DMS79 (cell line): ENCODE measurements at regions not wholly inside any gene's neighbourhood (a gene's known extent, or its start where the extent isn't known, plus 50 kb on each side); places are given as distances from the start of the nearest gene placed in this dataset.

Experiments
- DNase-seq: peaks from one replicate; lab custom pipeline; 2025; lab: John Stamatoyannopoulos, UW

GRCh38 chr20:4600308-4601014 lies 85.8 kb upstream of the PRNP start:
- no peak for DNase-seq

DNA sequence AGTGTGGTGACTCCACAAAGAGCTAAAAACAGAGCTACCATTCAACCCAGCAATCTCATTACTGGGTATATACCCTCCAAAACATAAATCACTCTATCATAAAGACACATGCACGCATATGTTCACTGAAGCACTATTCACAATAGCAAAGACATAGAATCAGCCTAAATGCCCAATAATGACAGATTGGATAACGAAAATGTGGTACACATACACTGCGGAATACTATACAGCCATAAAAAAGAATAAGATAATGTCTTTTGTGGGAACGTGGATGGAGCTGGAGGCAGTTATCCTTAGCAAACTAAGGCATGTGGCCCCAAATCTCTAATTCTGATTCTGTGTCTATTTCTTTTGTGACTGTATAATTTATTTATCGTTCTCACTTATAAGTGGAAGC lies 89.0 kb upstream of the PRNP start:
- DNase-seq: no peak

- DNase-seq: no peak
Observed at GRCh38 chr20:4593149-4593525, 93.1 kb upstream of the PRNP start.

DNA sequence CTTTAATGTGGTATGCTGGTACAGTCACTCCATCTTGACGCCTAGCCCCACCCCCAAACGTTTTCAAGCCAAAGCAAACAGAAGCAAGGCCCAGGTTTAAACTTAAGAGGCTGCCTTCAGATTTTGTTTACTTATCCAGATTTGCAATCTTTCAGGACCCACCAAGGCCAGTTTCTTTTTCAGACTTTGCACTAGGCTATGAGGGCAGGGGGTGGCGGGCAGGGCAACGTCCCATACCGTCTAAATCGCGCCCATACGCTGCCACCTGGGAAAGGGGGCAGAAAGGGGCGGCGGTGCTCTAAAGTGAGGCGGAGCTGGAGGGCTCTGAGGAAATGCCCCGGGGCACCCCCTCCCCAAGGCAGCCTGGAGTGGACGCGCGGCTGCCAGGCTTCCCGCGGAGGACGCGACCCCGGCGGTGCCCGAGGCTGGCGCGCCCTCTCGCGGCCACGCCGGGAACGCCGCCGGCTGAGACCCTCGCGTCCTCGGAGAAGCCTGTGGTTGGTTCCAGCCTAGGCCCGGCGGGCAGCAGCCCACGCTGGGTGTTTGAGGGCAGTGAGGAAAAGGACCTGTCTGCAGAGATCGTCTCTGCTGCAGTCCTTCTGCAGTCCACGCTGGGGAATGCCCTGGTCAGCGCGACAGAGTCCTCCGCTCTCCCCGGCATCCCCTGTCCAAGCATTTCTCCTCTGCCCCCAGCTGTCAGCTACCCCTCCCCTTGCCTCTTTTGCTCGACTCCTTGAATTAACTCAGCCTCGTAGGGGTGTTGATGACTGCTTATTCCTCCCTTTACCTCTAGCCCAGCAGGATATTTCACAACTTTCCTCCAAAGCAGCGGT lies 93.7 kb upstream of the PRNP start:
- DNase-seq: peak; percentile 29

DNA sequence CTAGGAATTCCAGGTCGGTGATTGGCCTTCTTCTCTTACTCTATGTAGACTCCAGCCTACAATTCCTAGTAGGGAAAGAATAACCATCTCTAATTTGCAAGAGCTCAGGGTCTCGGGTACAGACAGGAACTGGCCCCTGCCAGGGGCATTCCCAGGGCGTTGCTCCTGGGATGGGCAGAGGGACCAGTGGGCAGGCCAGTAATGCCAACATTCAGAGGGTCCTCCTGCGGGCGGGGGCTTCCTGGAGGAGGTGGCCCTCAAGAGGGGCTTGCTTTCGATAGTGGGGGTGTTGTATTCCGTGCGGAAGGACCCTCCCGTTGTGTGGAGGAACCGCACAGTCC lies 94.3 kb upstream of the PRNP start:
- no peak for DNase-seq

- DNase-seq: no peak
Observed at GRCh38 chr20:4585758-4586157, 100.5 kb upstream of the PRNP start.

DNA sequence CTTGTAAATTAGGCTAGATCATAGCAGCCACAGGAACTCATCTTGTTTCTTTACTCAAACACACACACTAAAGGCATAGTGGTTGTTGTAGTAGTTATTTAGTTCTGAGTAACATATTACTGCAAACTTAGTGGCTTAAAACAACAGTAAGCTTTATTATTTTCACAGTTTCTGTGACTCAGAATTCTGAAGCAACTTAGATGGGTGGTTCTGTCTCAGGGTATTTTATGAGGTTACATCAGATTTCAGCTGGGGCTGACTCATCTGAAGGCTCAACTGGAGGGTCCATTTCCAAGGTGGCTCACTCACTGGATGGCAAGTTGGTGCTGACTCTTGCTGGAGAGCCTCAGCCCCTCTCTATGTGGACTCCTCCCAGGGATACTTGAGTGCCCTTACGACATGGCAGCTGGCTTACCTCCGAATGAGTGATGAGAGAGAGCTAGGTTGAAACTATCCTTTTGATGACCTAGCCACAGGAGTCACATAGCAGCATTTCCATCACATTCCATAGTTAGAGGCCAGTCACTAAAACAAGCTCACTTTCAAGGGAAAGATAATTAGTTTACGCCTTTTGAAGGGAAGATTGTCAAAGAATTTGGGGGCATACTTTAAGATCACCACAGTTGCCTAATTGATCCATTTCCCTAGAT lies 101.0 kb upstream of the PRNP start:
- DNase-seq: no peak

GRCh38 chr20:4584510-4584909 lies 101.7 kb upstream of the PRNP start:
- no peak for DNase-seq

DNA sequence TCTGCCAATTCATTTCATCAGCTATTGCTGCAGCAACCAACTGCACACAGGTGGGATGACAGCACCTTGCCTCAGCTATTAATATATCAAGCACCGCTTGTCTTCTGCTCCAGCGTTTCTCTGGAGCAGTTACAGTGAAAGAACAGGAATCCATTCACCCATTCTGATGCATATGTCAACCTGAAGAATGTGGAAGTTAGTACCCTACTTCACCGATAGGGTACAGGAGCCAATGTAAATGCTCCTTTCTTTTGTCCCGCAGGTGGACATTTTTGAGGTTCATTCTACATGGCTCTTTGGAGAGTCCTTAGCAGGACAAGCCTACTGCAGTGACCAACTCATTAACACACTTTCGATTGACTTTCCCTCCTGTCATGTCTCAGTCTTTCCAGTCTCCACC lies 104.4 kb upstream of the PRNP start:
- no peak for DNase-seq

DNA sequence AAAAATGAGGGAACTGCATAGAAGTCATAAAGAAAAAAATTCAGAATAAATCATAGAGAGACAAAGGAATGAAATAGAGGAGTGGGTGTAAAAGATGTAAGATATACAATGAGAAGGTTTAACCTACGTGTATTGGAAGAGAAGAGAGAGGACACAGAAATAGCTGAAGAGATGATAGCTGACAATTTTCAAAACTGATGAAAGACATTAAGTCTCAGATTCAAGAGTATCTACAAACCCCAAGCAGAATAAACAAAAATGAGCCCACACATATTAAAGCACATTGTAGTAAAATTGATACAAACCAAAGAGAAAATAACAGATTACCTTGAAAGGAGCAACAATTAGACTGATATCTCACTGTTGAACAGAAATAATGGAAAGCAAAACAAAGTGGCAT lies 107.9 kb upstream of the PRNP start:
- DNase-seq: no peak

DNA sequence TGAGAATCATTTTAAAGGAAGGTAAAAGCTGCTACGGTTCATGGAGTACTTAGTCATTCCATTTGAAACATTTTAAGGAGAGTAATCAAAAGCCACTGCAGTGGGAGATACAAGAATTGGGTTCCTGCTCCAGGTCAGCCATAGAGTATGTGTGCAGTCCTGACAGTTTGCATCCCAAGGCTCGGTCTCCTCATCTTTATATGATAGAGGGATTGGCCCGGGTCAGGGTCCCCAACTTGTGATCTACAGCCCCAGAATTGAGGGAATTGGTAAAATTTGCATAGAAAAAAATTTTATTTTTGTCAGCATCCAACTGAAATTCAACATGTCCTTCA lies 111.9 kb upstream of the PRNP start:
- no peak for DNase-seq

GRCh38 chr20:4573564-4574355 lies 112.5 kb upstream of the PRNP start:
- DNase-seq: no peak

GRCh38 chr20:4571759-4572531 lies 114.3 kb upstream of the PRNP start:
- DNase-seq: no peak

DNA sequence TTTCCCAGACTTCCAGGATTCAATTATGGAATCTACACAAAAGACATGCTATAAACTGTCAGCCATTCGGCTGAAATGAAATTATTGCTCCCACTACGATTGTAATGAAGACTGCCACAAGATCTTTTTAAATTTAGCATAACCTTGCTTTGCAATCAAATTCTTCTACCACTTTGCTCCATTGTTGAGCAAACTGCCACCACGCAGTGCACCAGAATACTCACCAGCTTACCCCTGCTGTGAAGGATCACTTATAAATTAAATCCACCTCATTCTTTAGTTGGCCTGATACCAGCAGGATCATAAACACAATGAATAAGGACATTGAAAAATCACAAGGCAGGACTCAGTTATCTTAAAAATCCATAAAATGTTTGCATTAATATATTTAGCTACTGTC lies 116.4 kb upstream of the PRNP start:
- no peak for DNase-seq

DNA sequence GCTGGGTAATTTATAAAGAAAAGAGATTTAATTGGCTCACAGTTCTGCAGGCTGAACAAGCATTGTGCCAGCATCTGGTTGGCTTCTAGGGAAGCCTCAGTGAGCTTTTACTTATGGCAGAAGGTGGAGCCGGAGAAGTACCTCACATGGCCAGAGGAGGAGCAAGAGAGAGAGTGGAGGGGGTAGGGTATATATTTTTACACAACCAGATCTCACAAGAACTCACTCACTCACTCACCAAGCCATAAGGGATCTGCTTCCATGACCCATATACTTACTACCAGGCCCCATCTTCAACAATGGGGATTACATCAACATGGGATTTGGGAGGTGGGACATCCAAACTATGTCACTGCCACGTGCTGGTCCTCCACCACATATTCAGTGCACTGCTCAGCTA lies 117.2 kb upstream of the PRNP start:
- DNase-seq: no peak

GRCh38 chr20:4568361-4568959 lies 117.8 kb upstream of the PRNP start:
- no peak for DNase-seq

DNA sequence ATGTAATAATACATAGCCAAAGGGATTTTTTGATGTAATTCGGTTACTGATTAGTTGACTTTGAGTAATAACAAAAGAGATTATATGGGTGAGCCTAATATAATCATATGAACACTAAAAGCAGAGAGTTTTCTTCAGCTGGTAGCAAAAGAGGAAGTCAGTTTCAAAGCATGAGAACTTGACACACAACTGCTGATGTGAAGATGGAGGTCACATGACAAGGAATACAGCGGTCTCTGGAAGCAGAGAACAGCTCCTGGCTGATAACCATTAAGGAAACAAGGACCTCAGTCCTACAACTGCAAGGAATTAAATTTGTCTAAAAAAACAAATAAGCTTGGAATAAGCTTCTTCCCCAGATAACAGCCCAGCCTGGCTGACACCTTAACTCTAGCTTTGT lies 119.1 kb upstream of the PRNP start:
- no peak for DNase-seq

DNA sequence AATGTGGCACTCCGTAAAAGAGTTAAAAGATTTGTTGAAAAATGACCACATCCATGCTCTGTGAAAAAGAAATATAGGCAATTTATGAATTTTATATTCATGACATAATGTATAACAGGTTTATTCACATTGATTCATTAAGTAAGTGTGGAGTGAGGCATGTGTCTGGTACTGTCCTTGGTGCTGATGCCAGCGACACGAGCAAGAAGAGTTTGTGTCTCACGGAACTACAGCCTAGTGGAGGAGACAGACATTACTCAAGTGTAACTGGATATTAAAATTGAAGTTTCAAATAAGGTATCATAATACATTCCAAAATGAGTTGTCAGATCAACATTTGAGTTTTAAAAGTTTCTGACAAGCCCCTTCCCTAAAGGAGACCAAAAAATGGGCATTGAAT lies 122.7 kb upstream of the PRNP start:
- no peak for DNase-seq

DNA sequence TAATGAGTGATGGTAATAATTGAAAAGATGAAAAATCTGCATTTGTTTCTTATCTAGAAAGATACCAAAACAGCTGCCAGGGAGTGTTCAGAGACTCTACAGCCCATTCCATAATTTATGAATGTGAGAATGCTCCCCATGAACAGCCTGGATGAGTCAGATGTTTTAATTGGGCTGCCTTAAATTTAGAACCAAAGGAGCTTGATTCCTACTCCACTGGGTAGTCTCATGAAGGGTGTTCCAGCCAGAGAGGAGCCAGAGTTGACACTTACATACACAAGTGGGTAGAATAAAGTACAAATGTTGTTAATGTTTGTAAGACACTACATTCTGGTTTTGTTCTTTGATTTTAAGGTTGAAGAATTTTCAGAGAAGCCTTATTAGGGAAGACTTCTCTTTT lies 123.2 kb upstream of the PRNP start:
- no peak for DNase-seq

DNA sequence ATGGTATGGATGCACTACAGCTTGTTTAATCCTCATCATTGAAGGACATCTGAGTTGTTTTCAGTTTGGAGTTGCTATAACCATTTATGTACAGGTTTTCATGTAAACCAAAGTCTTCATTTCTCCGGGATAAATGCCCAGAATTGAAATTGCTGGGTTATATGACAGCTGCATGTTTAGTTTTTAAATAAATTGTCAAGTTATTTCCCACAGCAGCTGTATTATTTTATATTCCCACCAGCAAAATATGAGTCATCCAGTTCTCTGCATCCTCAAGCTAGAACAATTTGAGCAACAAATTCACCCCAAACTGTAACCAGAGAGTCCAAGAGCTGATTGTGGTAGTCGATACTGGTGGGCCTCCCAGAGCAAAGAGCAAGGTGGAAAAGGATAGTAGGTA lies 125.6 kb upstream of the PRNP start:
- DNase-seq: no peak

DNA sequence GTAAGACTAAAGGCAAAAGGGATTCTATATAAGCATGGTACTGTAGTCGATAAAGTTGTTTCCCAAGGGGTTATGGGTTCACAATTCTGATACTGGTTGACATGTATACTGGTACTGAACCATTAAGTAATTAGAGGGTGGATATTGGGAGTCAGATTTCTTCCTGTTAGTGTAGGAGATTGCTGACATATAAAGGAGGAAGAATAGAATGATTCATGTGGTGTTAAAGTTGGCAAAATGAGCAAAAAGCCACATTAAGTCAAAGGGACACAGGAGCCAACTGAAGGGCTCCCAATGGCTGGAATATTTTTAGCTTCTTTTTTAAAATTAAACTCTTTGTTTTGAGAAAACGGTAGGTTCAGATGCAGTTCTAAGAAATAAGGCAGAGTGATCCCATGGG lies 126.3 kb upstream of the PRNP start:
- no peak for DNase-seq

DNA sequence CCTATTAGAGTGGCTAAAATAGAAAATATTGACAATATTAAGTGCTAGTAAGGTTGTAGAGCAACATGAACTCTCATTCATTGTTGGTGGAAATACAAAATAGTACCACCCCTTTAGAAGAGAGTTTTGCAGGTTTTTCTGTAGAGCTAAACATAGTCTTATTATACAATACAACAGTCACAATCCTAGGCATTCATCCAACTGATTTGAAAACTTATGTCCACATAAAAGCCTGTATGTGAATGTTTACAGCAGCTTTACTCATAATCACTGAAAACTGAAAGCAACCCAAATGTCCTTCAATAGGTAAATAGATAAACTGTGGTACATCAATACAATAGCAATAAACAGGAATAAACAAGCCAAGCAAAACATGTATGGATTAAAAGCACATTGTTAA lies 127.2 kb upstream of the PRNP start:
- DNase-seq: no peak
